ENCODE measurements at regions not wholly inside any gene's neighbourhood (a gene's known extent, or its start where the extent isn't known, plus 50 kb on each side); places are given as distances from the start of the nearest gene placed in this dataset.

DNA sequence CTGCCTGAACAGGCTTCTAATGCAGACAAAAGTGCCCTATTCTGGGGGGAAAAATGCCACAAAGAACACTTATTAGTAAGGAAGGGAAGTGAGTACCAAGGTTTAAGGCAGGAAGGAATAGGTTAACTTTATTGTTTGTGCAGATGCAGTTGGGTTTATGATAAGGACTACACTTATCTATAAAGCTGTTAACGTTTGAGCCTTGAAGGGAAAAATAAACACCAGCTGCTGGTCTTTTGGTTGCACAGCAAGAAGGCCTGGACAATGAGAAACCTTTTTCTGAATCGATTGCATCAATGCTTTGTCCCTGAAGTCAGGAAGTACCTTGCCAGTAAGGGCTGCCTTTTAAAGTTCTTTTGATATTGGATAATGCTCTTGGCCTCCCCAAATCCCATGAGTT, 407.8 kb downstream of the ATP23 start:
- H3K27ac ChIP-seq (ENCODE audit: low read length) = no peak overlapping the region
- Mint-ChIP-seq H3K9me3 (no peaks in the 10 kb centered on the region), H3K36me3 (no peaks in the 10 kb centered on the region), H3K27ac (no peak overlapping the region), H3K4me3 (no peak overlapping the region), H3K27me3 (ENCODE audit: low read depth in 2 of 2) (peaks cover 2 to 14% of the 10 kb centered on the region in 2 donors), H3K4me1 (no peaks in the 10 kb centered on the region)
- ATAC-seq (no peak), DNase-seq (no peak)
- H3K9me3 ChIP-seq (ENCODE audit: control insufficient read depth, insufficient read depth, low read length) = no peaks in the 10 kb centered on the region
- no peak overlapping the region for H3K4me3 ChIP-seq (ENCODE audit: low read length)
- no peaks in the 10 kb centered on the region for H3K36me3 ChIP-seq (ENCODE audit: control insufficient read depth, insufficient read depth, low read length)
- no peaks in the 10 kb centered on the region for H3K4me1 ChIP-seq (ENCODE audit: control insufficient read depth, insufficient read depth, low read length)
- no peaks in the 10 kb centered on the region for H3K27me3 ChIP-seq (ENCODE audit: control insufficient read depth, insufficient read depth, low read length)
- intact Hi-C loops (cut with micrococcal nuclease) = no loop called here
- no peak for TF ChIP-seq CTCF (IDR thresholded peaks at IDR 0.05)
- WGBS (ENCODE audit: insufficient coverage) = 59% methylated on average over 2 of the region's 2 CpGs

- ATAC-seq (no peak), DNase-seq (no peak)
- no peaks in the 10 kb centered on the region for H3K36me3 ChIP-seq (ENCODE audit: control insufficient read depth, insufficient read depth, low read length)
- H3K27ac ChIP-seq (ENCODE audit: low read length) = no peak overlapping the region
- H3K4me3 ChIP-seq (ENCODE audit: low read length) = no peak overlapping the region
- no peaks in the 10 kb centered on the region for H3K4me1 ChIP-seq (ENCODE audit: control insufficient read depth, insufficient read depth, low read length)
- no peaks in the 10 kb centered on the region for H3K9me3 Mint-ChIP-seq
- no peaks in the 10 kb centered on the region for H3K36me3 Mint-ChIP-seq
- no peak overlapping the region for H3K4me3 Mint-ChIP-seq
- TF ChIP-seq CTCF (IDR thresholded peaks at IDR 0.05) = no peak
- H3K4me1 Mint-ChIP-seq = no peaks in the 10 kb centered on the region
- H3K9me3 ChIP-seq (ENCODE audit: control insufficient read depth, insufficient read depth, low read length) = no peaks in the 10 kb centered on the region
- 47% methylated on average over 5 of the region's 5 CpGs for WGBS (ENCODE audit: insufficient coverage)
- H3K27me3 ChIP-seq (ENCODE audit: control insufficient read depth, insufficient read depth, low read length) = no peaks in the 10 kb centered on the region
- H3K27ac Mint-ChIP-seq = no peak overlapping the region
- intact Hi-C loops (cut with micrococcal nuclease) = no loop called here
- peaks cover 0 to 7% of the 10 kb centered on the region in 2 donors for H3K27me3 Mint-ChIP-seq (ENCODE audit: low read depth in 2 of 2)
These were observed 415.4 kb downstream of the ATP23 start for GRCh38 chr12:58356794-58357193.

- Mint-ChIP-seq H3K27ac (no peak overlapping the region), H3K4me1 (no peaks in the 10 kb centered on the region), H3K27me3 (ENCODE audit: low read depth in 2 of 2) (peaks cover 0 to 7% of the 10 kb centered on the region in 2 donors), H3K9me3 (no peaks in the 10 kb centered on the region), H3K36me3 (no peaks in the 10 kb centered on the region), H3K4me3 (no peak overlapping the region)
- Histone ChIP-seq H3K27me3 (ENCODE audit: control insufficient read depth, insufficient read depth, low read length) (no peaks in the 10 kb centered on the region), H3K4me1 (ENCODE audit: control insufficient read depth, insufficient read depth, low read length) (no peaks in the 10 kb centered on the region), H3K36me3 (ENCODE audit: control insufficient read depth, insufficient read depth, low read length) (no peaks in the 10 kb centered on the region), H3K4me3 (ENCODE audit: low read length) (no peak overlapping the region), H3K9me3 (ENCODE audit: control insufficient read depth, insufficient read depth, low read length) (no peaks in the 10 kb centered on the region), H3K27ac (ENCODE audit: low read length) (no peak overlapping the region)
- DNase-seq (no peak), ATAC-seq (no peak)
- no CpG with 5 or more reads among the region's 2 CpGs for WGBS (ENCODE audit: insufficient coverage)
- intact Hi-C loops (cut with micrococcal nuclease) = no loop called here
- TF ChIP-seq CTCF (IDR thresholded peaks at IDR 0.05) = no peak
These were observed 416.1 kb downstream of the ATP23 start for GRCh38 chr12:58357511-58357910.

DNA sequence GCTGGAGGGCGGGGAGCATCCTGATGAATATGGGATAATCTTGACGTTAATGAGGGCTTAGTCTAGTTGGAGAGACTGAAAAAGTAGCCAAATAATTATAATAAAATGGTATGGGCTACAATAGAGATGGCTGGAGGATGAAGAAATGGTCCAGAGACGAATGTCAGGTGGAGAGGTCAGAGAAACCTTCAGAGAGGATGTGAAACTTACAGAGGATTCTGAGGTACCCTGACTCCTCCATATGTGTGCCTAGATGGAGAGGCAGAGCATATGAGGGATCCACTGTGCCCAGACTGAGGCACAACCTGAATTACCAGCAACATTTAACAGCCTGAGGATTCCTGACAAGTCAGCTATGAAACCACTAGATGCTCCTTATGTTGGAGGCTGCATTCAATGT, 417.0 kb downstream of the ATP23 start:
- Histone ChIP-seq H3K36me3 (ENCODE audit: control insufficient read depth, insufficient read depth, low read length) (no peaks in the 10 kb centered on the region), H3K27me3 (ENCODE audit: control insufficient read depth, insufficient read depth, low read length) (no peaks in the 10 kb centered on the region), H3K4me3 (ENCODE audit: low read length) (no peak overlapping the region), H3K9me3 (ENCODE audit: control insufficient read depth, insufficient read depth, low read length) (no peaks in the 10 kb centered on the region), H3K4me1 (ENCODE audit: control insufficient read depth, insufficient read depth, low read length) (no peaks in the 10 kb centered on the region), H3K27ac (ENCODE audit: low read length) (no peak overlapping the region)
- ATAC-seq (no peak), DNase-seq (no peak)
- no peak for TF ChIP-seq CTCF (IDR thresholded peaks at IDR 0.05)
- H3K4me3 Mint-ChIP-seq = no peak overlapping the region
- H3K36me3 Mint-ChIP-seq = no peaks in the 10 kb centered on the region
- H3K9me3 Mint-ChIP-seq = no peaks in the 10 kb centered on the region
- peaks cover 0 to under 1% of the 10 kb centered on the region in 2 donors for H3K27me3 Mint-ChIP-seq (ENCODE audit: low read depth in 2 of 2)
- intact Hi-C loops (cut with micrococcal nuclease) = no loop called here
- H3K4me1 Mint-ChIP-seq = no peaks in the 10 kb centered on the region
- 76% methylated on average over 3 of the region's 3 CpGs for WGBS (ENCODE audit: insufficient coverage)
- H3K27ac Mint-ChIP-seq = no peak overlapping the region

Measured in natural killer cell (primary cell).